H1 (cell line): ENCODE measurements at regions not wholly inside any gene's neighbourhood (a gene's known extent, or its start where the extent isn't known, plus 50 kb on each side); places are given as distances from the start of the nearest gene placed in this dataset.

Experiments used
- CTCF ChIA-PET: fragments of 300-600 bp; sonication (Branson Sonifier 250); formaldehyde crosslinking; loops from one replicate; lab custom pipeline; 2021; ENCODE audit not compliant: partially characterized antibody; lab: Charles Lee
- POLR2A ChIA-PET: fragments of 300-600 bp; sonication (Branson Sonifier 250); formaldehyde crosslinking; loops from one replicate; lab custom pipeline; 2021; ENCODE audit warnings: inconsistent platforms; ENCODE audit not compliant: partially characterized antibody; lab: Charles Lee
- DNase-seq, 2 experiments: peaks; one replicate each; pipeline versions ENCODE4 v3.0.0 to v3.0.0-alpha.2; 2010 to 2022; ENCODE audit warnings: low spot score in 2 of 2, low read depth in 1 of 2, mixed read lengths in 1 of 2
- FAIRE-seq: peaks from 2 replicates; lab custom pipeline; 2011; peaks lifted over from hg19 to GRCh38; lab: Jason Lieb, UNC
- H2AFZ ChIP-seq: 2 replicates; pipeline ENCODE4 v1.8.1; 2012; ENCODE audit warnings: low read length, inconsistent platforms
- H2AK5ac ChIP-seq: 2 replicates; pipeline ENCODE4 v1.6.1; 2013; ENCODE audit warnings: low read depth, low read length
- H2BK120ac ChIP-seq: replicated peaks from 2 replicates; pipeline ENCODE3; 2013; ENCODE audit warnings: low read depth, low read length, inconsistent platforms
- H2BK12ac ChIP-seq: 2 replicates; pipeline ENCODE4 v1.6.1; 2013; ENCODE audit warnings: low read depth, low read length
- H2BK15ac ChIP-seq: 2 replicates; pipeline ENCODE4 v1.6.1; 2013; ENCODE audit warnings: low read length
- H2BK20ac ChIP-seq: 2 replicates; pipeline ENCODE4 v1.6.1; 2013; ENCODE audit warnings: low read length
- H2BK5ac ChIP-seq: 2 replicates; pipeline ENCODE4 v1.6.1; 2013; ENCODE audit warnings: low read depth, low read length
- H3K14ac ChIP-seq: 2 replicates; pipeline ENCODE4 v1.6.1; 2013; ENCODE audit warnings: inconsistent platforms; ENCODE audit not compliant: insufficient read length
- H3K18ac ChIP-seq: 2 replicates; pipeline ENCODE4 v1.6.1; 2013; ENCODE audit warnings: low read length; ENCODE audit errors: extremely low read depth
- H3K23ac ChIP-seq: 2 replicates; pipeline ENCODE4 v1.6.1; 2013; ENCODE audit warnings: inconsistent platforms; ENCODE audit not compliant: insufficient read length
- H3K23me2 ChIP-seq: 2 replicates; pipeline ENCODE4 v1.6.1; 2013; ENCODE audit warnings: low read depth, low read length
- H3K27ac ChIP-seq: 2 replicates; pipeline ENCODE4 v1.6.1; 2011; ENCODE audit warnings: low read depth, low read length, inconsistent platforms
- H3K27me3 ChIP-seq, 4 experiments: replicated peaks in 1 of 4; 1 replicate in 1 of 4; 2 replicates in 3 of 4; pipeline versions ENCODE4 v1.6.1 to v1.8.1; 2011 to 2013; ENCODE audit warnings: low read length in 3 of 4, mild to moderate bottlenecking in 3 of 4, inconsistent platforms in 2 of 4, mixed read lengths in 2 of 4, moderate library complexity in 1 of 4; ENCODE audit not compliant: control insufficient read depth in 3 of 4, insufficient read depth in 3 of 4; ENCODE audit errors: extremely low read depth in 1 of 4
- H3K36me3 ChIP-seq, 4 experiments: 2 replicates each; pipeline versions ENCODE4 v1.6.1 to v1.8.1; 2011 to 2013; ENCODE audit warnings: mild to moderate bottlenecking in 4 of 4, low read length in 3 of 4, moderate library complexity in 2 of 4, control low read depth in 1 of 4, inconsistent platforms in 1 of 4; ENCODE audit not compliant: insufficient read depth in 4 of 4, control insufficient read depth in 2 of 4
- H3K4ac ChIP-seq: replicated peaks from 2 replicates; pipeline ENCODE3; 2013; ENCODE audit warnings: low read length, low read depth, mixed read lengths, inconsistent platforms; ENCODE audit not compliant: insufficient read length
- H3K4me1 ChIP-seq, 4 experiments: replicated peaks in 1 of 4; 1 replicate in 1 of 4; 2 replicates in 3 of 4; pipeline versions ENCODE4 v1.6.1 to v1.8.1; 2011 to 2013; ENCODE audit warnings: low read length in 3 of 4, inconsistent platforms in 2 of 4, mixed read lengths in 1 of 4; ENCODE audit not compliant: insufficient read depth in 4 of 4, control insufficient read depth in 3 of 4
- H3K4me2 ChIP-seq, 2 experiments: 2 replicates each; pipeline versions ENCODE4 v1.6.1 to v1.8.1; 2011 to 2013; ENCODE audit warnings: low read depth in 2 of 2, low read length in 2 of 2, control low read depth in 1 of 2, inconsistent platforms in 1 of 2, mild to moderate bottlenecking in 1 of 2; ENCODE audit not compliant: insufficient read depth in 1 of 2
- H3K4me3 ChIP-seq, 4 experiments: fragments of 200-600, 300-600 bp in 1 of 4; sonication (generic), shearing (Covaris generic), sonication (Bioruptor Twin) in 1 of 4; 2 replicates each; pipeline versions ENCODE4 v1.5.1 to v1.8.1; 2011 to 2016; ENCODE audit warnings: low read length in 4 of 4, low read depth in 3 of 4, control low read depth in 2 of 4, inconsistent platforms in 2 of 4, mild to moderate bottlenecking in 2 of 4, mixed read lengths in 1 of 4, moderate library complexity in 1 of 4; ENCODE audit not compliant: insufficient read depth in 2 of 4; ENCODE audit errors: extremely low read depth in 1 of 4
- H3K56ac ChIP-seq: replicated peaks from 2 replicates; pipeline ENCODE3; 2013; ENCODE audit warnings: low read depth, mild to moderate bottlenecking, mixed read lengths, low read length, inconsistent platforms; ENCODE audit not compliant: insufficient read length
- H3K79me1 ChIP-seq: 2 replicates; pipeline ENCODE4 v1.6.1; 2013; ENCODE audit warnings: low read depth, low read length, control low read depth
- H3K79me2 ChIP-seq, 2 experiments: 2 replicates each; pipeline versions ENCODE4 v1.6.1 to v1.8.1; 2012 to 2013; ENCODE audit warnings: low read length in 2 of 2, mild to moderate bottlenecking in 2 of 2, inconsistent platforms in 1 of 2; ENCODE audit not compliant: insufficient read depth in 2 of 2, control insufficient read depth in 1 of 2
- H3K9ac ChIP-seq, 4 experiments: replicated peaks in 1 of 4; 1 replicate in 1 of 4; 2 replicates in 3 of 4; pipeline versions ENCODE4 v1.6.1 to v1.8.1; 2011 to 2013; ENCODE audit warnings: low read depth in 3 of 4, low read length in 3 of 4, control low read depth in 2 of 4, mild to moderate bottlenecking in 2 of 4, moderate library complexity in 2 of 4, inconsistent platforms in 1 of 4; ENCODE audit errors: extremely low read depth in 1 of 4
- H3K9me3 ChIP-seq, 2 experiments: 2 replicates each; pipeline versions ENCODE4 v1.6.1 to v1.8.1; 2012 to 2013; ENCODE audit warnings: mild to moderate bottlenecking in 2 of 2, moderate library complexity in 2 of 2, control low read depth in 1 of 2, inconsistent platforms in 1 of 2, low read depth in 1 of 2, low read length in 1 of 2, mixed read lengths in 1 of 2; ENCODE audit not compliant: insufficient read depth in 2 of 2
- H4K20me1 ChIP-seq, 2 experiments: replicated peaks in 1 of 2; 2 replicates each; pipeline versions ENCODE3 to v1.8.1; 2011 to 2013; ENCODE audit warnings: inconsistent platforms in 2 of 2, low read length in 2 of 2, mild to moderate bottlenecking in 1 of 2; ENCODE audit not compliant: insufficient read depth in 2 of 2, control insufficient read depth in 1 of 2
- H4K5ac ChIP-seq: 2 replicates; pipeline ENCODE4 v1.6.1; 2013; ENCODE audit warnings: low read length, low read depth, mixed read lengths, inconsistent platforms; ENCODE audit not compliant: insufficient read length
- H4K8ac ChIP-seq: 2 replicates; pipeline ENCODE4 v1.8.0; 2013; ENCODE audit warnings: mild to moderate bottlenecking, moderate library complexity, low read length, inconsistent platforms; ENCODE audit not compliant: insufficient read depth; ENCODE audit errors: extremely low read depth
- H4K91ac ChIP-seq: replicated peaks from 2 replicates; pipeline ENCODE3; 2013; ENCODE audit warnings: low read length, mixed read lengths, inconsistent platforms; ENCODE audit not compliant: insufficient read length
- ATF2 ChIP-seq: IDR thresholded peaks from 2 replicates; pipeline ENCODE4 v1.6.1; 2012; ENCODE audit warnings: low read length, inconsistent platforms
- CEBPB ChIP-seq: IDR thresholded peaks from 2 replicates; pipeline ENCODE4 v1.6.1; 2012; ENCODE audit warnings: low read depth, low read length
- CTCF ChIP-seq, 3 experiments: IDR thresholded peaks; 1 replicate in 2 of 3; 2 replicates in 1 of 3; pipeline versions ENCODE4 v1.5.1 to v1.6.1; 2011; ENCODE audit warnings: low read length in 3 of 3, mild to moderate bottlenecking in 3 of 3, inconsistent platforms in 2 of 3, low read depth in 1 of 3, moderate library complexity in 1 of 3; ENCODE audit not compliant: insufficient read depth in 1 of 3; ENCODE audit errors: control extremely low read depth in 1 of 3
- E2F6 ChIP-seq: IDR thresholded peaks from 2 replicates; pipeline ENCODE4 v1.6.1; 2012; ENCODE audit warnings: inconsistent platforms
- EZH2 ChIP-seq: fragments of 200-600 bp; sonication (generic); IDR thresholded peaks from 2 replicates; pipeline ENCODE4 v1.7.1; 2012; ENCODE audit warnings: low read depth, mild to moderate bottlenecking, moderate library complexity, low read length, inconsistent platforms; ENCODE audit not compliant: severe bottlenecking
- KDM1A ChIP-seq: fragments of 200-600, 300-600 bp; sonication (generic); IDR thresholded peaks from 2 replicates; pipeline ENCODE4 v1.7.1; 2016; ENCODE audit warnings: mild to moderate bottlenecking, low read length, borderline replicate concordance
- POLR2A ChIP-seq, 2 experiments: IDR thresholded peaks; 1 replicate in 1 of 2; 2 replicates in 1 of 2; pipeline ENCODE4 v1.6.1; 2011; ENCODE audit warnings: low read depth in 2 of 2, low read length in 2 of 2, mild to moderate bottlenecking in 2 of 2; ENCODE audit errors: control extremely low read depth in 1 of 2
- POU5F1 ChIP-seq: IDR thresholded peaks from 2 replicates; pipeline ENCODE4 v1.6.1; 2011; ENCODE audit warnings: low read depth, mild to moderate bottlenecking, low read length, moderate library complexity
- SAP30 ChIP-seq: fragments of 300-600 bp; sonication (generic); IDR thresholded peaks from 2 replicates; pipeline ENCODE4 v1.7.1; 2012; ENCODE audit warnings: low read length, moderate library complexity, mild to moderate bottlenecking, inconsistent platforms; ENCODE audit not compliant: insufficient read depth, insufficient replicate concordance
- WGBS, 2 experiments: shearing (Covaris generic) in 1 of 2; methylation state at CpG; one replicate each; pipeline versions ENCODE4 v1.1.6 to v1.1.7; 2013 to 2015; ENCODE audit warnings: low lambda C conversion rate in 2 of 2, mixed read lengths in 2 of 2, inconsistent platforms in 1 of 2, low coverage in 1 of 2, missing lambda C conversion rate in 1 of 2; ENCODE audit not compliant: insufficient replicate concordance in 2 of 2, insufficient coverage in 1 of 2, insufficient read length in 1 of 2; ENCODE audit errors: extremely low coverage in 1 of 2, missing lambda C conversion rate in 1 of 2; 5-methylcytosine and 5-hydroxymethylcytosine counted together

- Histone ChIP-seq H4K91ac (peak overlapping the region; percentile 84), H2BK12ac (peak overlapping the region; percentile 91), H3K79me2 (no peaks in the 10 kb centered on the region), H3K4me2 (peak overlapping the region in 1 of 2 experiments; percentile 48; a peak in 1 of 4 replicates), H3K18ac (peak overlapping the region; percentile 72), H4K5ac (peak overlapping the region; percentile 35), H2BK15ac (no peak overlapping the region), H3K4ac (peak overlapping the region; percentile 6), H2AFZ (0 out of 2 replicates have a peak overlapping the region, but pooled peaks have one; percentile 41), H3K56ac (no peak overlapping the region), H3K23me2 (no peaks in the 10 kb centered on the region), H3K27me3 (no peaks in the 10 kb centered on the region), H2AK5ac (no peak overlapping the region), H2BK120ac (peak overlapping the region; percentile 93), H2BK20ac (peak overlapping the region; percentile 92), H2BK5ac (peak overlapping the region; percentile 87), H3K14ac (no peak overlapping the region), H3K4me3 (no peak overlapping the region; a peak in 1 of 8 replicates), H3K4me1 (peaks cover 9 to 20% (median 17%) of the 10 kb centered on the region in 4 experiments), H3K9ac (no peak overlapping the region; a peak in 1 of 7 replicates), H3K36me3 (no peaks in the 10 kb centered on the region), H4K8ac (peak overlapping the region; percentile 22; the same call in 1 of the 2 replicates), H3K27ac (peak overlapping the region; percentile 68), H3K9me3 (no peaks in the 10 kb centered on the region), H3K79me1 (no peaks in the 10 kb centered on the region), H3K23ac (no peak overlapping the region), H4K20me1 (no peaks in the 10 kb centered on the region)
- ChIA-PET POLR2A (no interaction called here), CTCF (interaction anchor here (0.6 kb wide), 1 partner anchor 591 kb away, joined by 3 read pairs; no protein-coding TSS in a partner anchor)
- WGBS, 2 experiments: 89% methylated on average over 4 of the region's 4 CpGs; no CpG with 5 or more reads in 1 of the 2 experiments
- DNase-seq (no peak), FAIRE-seq (no peak)
- TF ChIP-seq SAP30: no peak
- TF ChIP-seq KDM1A: no peak
- no peak for TF ChIP-seq EZH2
- no peak; a peak in 1 of 4 replicates for TF ChIP-seq CTCF (IDR thresholded peaks at IDR 0.05; ENCODE audit: control extremely low read depth in 1 of 3, insufficient read depth in 1 of 3, low read depth in 1 of 3, low read length in 3 of 3)
- no peak for TF ChIP-seq POU5F1
- TF ChIP-seq CEBPB: no peak
- no peak for TF ChIP-seq ATF2
- TF ChIP-seq POLR2A (IDR thresholded peaks at IDR 0.05; ENCODE audit: control extremely low read depth in 1 of 2, low read depth in 2 of 2, low read length in 2 of 2): no peak
- no peak for TF ChIP-seq E2F6
Measured at GRCh38 chr13:38518328-38518727, 168.5 kb upstream of the FREM2 start.
